A204.1 (cell line): ENCODE measurements at regions not wholly inside any gene's neighbourhood (a gene's known extent, or its start where the extent isn't known, plus 50 kb on each side); places are given as distances from the start of the nearest gene placed in this dataset.
A peak's percentile ranks its signal among the peaks of the same experiment; 100 is the strongest.
"Not testable (repeated sequence)": the region's sequence is repeated elsewhere in the genome, so short reads cannot be mapped to it uniquely, and the experiment has no call there.

Experiments
- FAIRE-seq: peaks from 2 replicates; lab custom pipeline; 2012; peaks lifted over from hg19 to GRCh38; lab: Jason Lieb, UNC

DNA sequence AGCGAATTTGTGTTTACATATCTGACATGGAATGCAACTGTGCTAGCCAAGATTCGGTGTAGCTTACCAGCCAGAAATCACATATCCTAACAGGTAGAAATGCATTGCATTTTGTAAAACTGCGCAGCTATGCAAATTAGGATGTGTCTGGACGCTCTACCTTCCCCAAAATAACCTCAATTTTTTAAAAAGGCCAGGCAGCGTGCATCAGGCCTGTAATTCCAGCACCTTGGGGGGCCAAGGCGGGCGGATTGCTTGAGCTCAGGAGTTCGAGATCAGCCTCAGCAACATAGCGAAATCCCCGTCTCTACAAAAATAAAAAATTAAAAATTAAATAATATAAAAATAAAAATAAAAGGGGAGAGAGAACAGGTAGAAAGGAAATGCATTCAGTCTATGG, 305.0 kb downstream of the TYW1 start:
- no peak for FAIRE-seq

DNA sequence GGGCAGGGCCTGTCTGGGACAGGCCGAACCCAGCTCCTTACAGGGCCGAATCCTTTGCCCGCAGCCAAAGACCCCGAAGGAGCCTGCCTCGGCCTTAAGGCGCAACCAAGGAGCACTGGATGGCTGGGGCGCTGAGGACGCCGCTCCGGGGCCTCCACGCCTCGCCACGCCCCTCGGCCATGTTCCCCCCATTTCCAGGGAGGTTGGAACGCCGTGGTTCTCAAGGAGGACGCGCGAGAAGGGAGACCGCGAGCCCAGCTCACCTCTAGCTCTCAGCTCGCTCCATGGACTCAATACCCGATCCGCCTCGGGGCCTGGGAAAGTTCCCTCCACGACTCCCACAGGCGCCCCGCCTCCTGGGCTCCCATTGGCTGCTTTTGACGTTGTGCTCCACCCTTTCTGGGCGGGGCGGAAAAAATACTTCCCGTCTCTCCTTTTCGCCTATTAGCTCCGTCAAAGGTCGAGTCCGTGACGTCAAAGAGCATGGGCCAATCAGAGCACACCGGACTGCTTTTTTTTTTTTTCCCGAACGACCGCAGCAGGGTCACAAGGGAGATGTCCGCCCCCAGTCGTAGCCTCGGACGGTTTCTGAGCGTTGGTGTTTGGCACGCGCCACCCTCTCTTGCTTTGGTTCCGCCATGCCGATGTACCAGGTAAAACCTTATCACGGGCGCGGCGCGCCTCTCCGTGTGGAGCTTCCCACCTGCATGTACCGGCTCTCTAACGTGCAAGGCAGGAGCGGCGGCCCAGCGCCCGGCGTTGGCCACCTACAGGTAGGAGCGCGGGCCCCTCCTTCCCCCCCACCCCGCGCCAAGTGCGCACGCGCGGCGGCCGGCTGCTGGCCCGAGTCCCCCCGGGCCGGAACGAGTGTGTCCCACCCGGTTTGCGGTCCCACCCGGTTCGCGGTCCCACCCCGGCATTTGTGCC, 305.7 kb downstream of the TYW1 start:
- peak; percentile 96 for FAIRE-seq

DNA sequence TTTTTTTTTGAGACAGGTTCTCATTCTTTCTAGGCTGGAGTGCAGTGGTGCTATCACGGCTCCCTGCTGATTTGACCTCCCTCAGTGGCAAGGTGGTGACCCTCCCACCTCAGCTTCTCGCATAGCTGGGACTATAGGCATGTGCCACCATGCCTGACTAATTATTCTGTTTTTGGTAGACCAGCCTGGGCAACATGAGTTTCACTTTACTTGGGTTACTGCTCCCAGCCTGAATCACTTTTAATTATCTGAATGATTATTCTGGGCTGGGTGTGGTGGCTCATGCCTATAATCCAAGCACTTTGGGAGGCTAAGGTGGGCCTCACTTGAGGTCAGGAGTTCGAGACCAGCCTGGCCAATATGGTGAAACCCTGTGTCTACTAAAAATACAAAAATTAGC, 308.2 kb downstream of the TYW1 start:
- not testable (repeated sequence) for FAIRE-seq

DNA sequence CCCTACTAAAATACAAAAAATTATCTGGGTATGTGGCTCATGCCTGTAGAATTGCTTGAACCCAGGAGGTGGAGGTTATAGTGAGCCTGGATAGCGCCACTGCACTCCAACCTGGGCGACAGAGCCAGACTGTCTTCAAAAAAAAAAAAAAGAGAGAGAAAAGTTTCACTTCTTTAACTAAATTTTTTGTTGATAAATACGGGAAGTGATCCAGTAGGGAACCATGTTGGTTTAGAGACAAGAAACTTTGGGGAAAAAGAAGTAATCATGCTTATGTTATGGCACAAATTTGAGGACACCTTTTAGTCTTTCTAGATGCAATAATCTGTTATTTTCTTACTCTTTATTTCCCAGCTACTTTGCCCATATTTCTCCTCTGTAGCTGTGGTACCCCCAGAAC, 309.7 kb downstream of the TYW1 start:
- no peak for FAIRE-seq

DNA sequence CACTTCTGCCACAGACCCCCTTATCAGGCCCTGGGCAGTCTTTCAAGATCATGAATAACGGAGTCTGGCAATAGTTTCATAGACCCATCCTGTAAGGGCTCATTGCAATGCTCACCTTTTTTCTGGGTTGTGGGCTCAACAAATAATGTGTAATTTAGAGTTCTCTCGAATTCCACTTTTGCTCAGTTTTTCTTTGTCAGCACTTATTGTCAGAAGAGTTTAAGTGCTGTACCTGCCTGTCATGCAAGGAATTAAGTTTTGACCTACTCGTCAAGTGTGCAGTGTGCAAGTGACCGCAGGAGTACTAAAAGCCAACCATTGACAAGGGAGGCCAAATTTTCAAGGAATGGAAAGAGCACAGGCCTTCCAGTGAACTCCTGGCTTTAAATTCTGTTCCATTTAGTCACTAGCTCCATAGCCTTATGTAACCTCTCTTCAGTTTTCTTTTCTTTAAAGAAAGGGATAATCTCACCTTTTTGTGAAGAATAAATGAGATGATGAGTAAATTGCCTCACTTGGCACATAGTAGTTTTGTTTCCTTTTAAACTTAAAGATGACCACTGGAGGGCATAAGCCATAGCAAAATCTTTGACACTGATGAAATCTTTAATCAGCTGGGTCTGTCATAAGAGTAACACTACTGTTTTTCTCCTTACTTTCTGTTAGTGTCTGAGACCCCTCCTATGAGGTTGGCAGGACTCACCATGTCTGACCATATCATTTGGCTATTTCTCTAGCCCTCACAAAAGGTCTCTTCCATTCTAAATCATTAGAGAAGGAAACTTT, 313.3 kb downstream of the TYW1 start:
- FAIRE-seq, result no peak

DNA sequence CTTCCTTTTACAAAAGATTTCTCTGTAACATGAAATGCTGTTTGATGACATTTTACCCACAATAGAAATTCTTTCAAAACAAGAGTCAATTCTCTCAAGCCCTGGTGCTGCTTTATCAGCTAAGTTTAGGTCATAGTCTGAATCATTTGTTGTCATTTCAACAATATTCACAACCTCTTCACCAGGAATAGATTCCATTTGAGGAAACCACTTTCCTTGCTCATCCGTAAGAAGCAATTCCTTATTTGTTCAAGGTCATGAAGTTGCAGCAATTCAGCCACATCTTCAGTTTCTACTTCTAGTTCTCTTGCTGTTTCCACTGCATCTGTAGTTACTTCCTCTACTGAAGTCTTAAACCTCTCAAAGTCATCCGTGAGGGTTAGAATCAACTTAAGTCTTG, 315.3 kb downstream of the TYW1 start:
- FAIRE-seq, result no peak

DNA sequence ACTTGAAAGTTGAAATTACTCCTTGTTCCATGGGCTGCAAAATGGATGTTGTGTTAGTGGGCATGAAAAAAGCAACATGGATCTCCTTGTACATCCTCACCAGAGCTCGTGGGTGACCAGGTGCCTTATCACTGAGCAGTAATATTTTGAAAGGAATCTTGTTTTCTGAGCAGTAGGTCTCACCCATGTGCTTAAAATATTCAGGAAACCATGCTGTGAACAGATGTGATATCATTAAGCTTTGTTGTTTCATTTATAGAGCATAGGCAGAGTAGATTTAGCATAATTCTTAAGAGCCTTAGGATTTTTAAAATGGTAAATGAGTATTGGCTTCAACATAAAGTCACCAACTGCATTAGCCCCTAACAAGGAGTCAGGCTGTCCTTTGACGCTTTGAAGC, 316.6 kb downstream of the TYW1 start:
- no peak for FAIRE-seq

DNA sequence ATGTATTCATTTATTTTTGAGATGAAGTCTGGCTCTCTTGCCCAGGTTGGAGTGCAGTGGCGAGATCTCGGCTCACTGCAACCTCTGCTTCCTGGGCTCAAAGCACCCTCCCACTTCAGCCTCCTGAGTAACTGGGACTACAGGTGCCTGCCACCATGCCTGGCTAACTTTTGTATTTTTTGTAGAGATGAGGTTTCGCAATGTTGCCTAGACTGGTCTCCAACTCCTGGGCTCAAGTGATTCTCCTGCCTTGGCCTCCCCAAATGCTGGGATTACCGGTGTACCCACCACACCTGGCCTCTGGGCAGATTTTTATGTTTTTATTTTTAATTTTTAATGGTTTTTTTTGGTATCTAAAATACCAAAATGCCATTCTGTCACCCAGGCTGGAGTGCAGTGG, 320.3 kb downstream of the TYW1 start:
- not testable (repeated sequence) for FAIRE-seq

DNA sequence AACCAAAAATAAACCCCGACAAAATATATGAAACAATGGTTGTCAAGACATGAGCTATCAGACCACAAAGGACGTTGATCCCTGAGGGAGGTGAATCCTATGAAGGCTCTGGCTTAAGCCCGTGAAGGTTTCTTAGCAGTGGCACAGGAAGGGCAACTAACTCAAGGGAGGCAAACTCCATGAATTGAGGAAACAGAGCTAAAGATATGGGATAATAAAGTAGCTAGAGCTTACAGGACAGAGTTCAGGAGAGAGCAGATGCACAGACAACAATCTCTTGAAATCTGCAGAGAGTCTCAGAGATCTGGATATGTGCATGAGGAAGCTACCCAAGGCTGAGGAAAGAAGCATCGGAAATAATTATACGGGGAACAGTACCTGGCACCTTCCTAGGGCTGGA, 331.6 kb downstream of the TYW1 start:
- not testable (repeated sequence) for FAIRE-seq

DNA sequence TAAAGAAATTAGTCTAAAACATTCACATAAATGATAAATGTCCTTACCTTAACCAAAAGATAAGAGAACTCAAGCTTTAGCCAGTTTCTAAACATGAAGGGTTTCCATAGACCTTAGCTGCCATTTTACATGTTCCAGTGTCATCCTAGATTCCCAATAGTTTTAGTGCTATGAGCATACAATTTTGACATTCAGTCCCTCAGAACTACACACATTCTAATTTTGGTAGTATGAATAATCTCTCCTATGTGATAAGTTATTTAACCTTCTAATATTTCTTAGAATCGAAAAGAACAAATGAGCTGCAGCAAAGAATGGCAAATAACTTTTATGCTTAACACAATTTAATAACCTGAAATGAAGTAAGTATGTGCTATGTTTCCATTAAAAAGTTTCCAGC, 338.5 kb downstream of the TYW1 start:
- peak; percentile 61 for FAIRE-seq

DNA sequence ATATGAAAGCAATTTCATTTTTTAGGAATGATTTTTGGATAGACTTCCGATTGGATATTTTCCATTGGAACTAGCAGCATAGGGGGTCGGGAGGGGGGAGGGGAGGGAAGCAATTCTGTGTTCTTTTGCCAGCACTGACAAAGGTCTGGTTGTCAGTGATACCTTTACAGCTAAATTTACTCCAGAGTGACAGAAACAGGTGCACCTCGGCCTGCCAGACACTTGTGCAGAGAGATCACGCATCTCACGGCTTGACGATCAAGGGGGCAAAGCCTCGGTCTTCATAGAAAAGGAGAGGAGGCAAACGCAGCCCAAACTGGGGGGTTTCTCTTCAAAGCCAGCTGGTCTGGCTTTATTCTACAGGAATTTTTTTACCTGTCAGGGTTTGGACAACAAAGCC, 339.0 kb downstream of the TYW1 start:
- not testable (repeated sequence) for FAIRE-seq

DNA sequence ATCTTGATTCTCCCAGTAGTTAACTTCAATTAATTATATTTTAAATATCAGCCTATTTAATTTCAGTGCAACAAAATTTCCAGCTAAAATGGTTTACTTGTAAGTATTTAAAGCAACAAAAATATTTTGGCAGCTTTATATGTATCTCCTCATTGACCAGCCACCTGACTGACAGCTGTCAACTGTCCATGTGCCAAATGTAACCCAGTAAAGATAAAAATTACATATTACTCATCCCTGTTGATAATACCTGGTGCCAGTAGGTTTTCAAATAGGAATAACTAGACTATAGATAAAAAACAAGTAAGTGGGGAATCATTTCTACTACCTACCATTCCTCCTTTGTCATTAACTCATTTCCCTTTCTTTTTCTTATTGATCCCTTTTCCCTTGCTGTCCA, 341.9 kb downstream of the TYW1 start:
- FAIRE-seq, result not testable (repeated sequence)

DNA sequence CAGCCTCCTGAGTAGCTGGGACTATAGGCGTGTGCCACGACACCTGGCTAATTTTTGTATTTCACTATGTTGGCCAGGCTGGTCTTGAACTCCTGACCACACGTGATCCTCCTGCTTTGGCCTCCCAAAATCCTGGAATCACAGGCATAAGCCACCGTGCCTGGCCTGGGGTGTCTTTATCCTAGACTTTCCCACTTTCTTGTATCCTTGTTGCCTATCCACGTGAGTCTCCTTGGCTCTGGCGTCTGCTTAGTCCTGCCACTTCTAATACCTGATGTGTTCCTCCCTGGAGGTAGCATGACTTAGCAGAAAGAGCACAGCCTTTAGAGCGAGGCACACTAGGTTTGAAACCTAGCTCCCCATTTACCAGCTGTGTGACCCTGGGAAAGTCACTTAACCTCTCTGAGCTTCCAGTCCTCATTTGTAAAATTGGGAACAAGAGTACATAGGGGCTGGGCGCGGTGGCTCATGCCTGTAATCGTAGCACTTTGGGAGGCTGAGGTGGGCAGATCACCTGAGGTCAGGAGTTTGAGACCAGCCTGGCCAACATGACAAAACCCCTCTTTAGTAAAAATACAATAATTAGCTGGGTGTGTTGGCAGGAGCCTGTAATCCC, 344.6 kb downstream of the TYW1 start:
- FAIRE-seq, result no peak

DNA sequence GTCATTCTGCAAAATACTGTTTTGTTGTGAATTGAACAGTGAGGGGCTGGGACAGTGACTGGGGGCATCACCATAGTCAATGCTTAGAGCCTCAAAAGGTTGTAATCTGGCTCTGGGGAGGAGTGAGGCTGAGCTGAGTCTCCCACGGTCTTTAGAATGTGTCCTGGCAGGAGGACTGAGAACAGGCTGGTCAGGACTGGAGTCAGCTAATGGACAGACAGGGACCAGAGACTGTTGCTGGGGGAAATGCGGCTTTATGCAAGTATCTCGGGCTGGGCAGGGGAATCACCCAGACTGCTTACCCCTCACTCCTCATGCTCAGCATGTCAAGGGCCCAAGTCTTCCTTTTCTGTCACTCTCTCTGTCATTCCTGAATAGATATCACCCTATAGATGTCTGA, 346.5 kb downstream of the TYW1 start:
- no peak for FAIRE-seq

DNA sequence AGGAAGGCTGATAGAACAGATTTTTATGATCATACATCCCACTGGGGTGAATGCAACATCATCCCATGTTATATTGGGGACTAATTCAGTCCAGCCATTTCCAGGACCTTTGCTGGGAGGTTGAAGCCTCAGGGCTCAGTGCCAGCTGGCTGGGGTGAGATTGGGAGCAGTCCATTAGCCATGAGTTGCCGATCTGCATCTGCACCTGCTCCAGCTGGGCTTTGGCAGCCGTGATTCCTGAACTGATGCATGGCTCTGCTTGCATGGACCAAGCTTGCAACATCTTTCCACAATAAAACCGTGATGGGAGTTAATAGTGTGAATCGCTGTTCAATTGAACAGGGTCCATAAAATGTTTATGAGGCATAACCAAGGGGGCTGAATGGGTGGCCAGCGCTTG, 346.9 kb downstream of the TYW1 start:
- no peak for FAIRE-seq

DNA sequence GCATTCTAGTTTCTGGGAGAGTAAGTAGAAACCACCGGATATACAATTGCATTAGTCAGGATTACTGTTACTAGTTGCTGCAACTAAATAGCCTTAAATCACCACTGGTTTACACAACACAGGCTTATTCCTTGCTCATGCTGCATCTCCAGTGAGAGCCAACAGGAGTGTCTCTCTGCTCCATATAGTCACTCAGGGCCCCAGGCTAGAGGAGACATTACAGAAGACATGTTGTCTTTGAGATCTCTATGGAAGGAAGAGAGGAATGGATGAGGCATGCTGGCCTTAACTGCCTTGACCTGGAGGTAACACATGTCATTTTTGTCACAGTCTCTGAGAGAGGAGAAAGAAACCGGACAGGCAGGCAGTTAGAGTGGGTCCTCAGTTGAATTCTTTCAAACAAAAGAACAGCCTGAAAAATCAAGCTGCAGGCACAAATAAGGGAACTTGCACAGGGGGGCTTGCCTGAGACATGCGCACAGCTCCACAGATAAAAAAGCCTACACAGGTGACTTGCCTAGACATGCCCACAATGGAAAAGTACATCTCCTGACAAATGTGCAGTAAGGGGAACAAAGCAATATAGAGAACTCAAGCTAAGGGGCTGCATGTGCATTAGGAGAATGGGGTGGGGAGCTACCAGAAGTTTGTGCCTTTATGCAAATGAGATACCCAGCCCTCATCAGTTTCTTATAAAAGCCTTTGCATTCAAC, 348.0 kb downstream of the TYW1 start:
- no peak for FAIRE-seq

DNA sequence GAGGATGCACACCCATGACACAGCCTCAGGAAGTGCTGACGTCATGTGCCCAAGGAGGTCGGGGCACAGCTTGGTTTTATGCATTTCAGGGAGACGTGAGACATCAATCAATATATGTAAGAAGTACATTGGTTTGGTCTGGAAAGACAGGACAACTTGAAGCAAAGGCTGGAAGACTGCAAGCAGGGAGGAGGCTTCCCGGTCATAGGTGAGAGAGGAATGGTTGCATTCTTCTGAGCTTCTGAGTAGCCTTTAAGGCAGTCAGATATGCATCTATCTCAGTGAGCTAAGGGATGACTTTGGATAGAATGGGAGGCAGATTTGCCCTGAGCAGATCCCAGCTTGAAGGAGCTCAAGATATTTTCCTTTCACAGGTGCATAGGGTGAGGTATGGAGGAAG, 349.5 kb downstream of the TYW1 start:
- no peak for FAIRE-seq

DNA sequence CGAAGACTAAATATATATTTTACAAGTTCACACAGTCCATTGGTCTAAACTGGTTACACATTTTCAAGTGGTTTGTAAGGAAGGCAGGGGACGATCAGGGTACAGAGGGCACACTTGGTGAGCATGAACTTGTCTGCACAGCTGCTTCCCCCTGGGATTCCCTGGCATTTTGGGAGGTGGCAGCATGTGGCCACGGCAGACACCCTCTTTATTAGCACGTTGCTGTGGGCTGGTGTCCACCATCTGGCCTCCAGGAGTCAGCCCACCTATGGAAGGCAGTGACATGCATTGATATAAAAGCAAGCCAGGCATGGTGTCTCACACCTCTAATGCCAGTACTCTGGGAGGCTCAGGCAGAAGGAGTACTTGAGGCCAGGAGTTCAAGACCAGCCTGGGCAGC, 350.2 kb downstream of the TYW1 start:
- FAIRE-seq, result no peak

DNA sequence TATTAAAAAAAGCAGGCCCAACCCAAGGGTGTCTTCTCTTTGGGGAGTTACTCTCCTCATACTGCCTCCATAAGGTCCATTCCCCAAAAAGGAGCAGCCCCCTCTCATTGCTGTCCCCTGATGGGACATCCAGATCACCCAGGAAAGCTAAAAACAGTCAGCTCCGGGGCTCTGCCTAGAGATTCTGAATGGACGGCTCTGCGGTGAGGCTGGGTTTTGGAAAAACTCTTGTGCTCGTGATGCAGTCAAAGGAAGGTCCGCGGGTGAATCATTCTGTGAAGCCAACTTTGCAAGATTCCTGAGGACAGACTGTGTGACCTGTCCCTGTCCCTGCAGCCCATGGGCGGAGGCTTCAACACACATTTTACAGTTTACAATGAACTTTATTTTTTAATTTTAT, 351.5 kb downstream of the TYW1 start:
- no peak for FAIRE-seq

DNA sequence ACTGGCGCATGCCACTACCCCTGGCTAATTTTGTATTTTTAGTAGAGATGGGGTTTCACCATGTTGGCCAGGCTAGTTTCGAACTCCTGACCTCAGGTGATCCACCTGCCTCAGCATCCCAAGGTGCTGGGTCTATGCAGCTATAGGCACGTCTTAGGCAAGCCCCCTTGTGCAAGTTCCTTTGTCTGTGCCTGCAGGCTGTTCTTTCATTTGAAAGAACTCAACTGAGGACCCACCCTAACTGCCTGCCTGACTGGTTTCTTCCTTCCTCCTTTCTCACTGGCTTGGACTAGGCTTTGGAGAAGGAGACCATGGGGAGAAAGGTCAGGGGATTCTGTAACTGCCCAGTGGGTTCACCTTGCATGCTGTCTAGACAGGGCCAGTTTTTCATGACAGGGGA, 361.0 kb downstream of the TYW1 start:
- not testable (repeated sequence) for FAIRE-seq

DNA sequence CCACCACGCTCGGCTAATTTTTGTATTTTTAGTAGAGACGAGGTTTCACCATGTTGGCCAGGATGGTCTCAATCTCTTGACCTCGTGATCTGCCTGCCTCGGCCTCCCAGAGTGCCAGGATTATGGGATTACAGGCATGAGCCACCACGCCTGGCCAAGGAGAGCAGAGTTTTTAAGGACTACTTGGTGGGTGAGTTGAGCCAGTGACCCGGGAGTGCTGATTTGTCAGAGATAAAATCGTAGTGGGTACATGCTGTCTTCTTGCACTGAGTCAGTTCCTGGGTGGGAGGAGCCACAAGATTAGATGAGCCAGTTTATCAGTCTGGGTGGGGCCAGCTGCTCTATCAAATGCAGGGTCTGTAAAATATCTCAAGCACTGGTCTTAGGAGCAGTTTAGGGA, 361.7 kb downstream of the TYW1 start:
- FAIRE-seq, result not testable (repeated sequence)

DNA sequence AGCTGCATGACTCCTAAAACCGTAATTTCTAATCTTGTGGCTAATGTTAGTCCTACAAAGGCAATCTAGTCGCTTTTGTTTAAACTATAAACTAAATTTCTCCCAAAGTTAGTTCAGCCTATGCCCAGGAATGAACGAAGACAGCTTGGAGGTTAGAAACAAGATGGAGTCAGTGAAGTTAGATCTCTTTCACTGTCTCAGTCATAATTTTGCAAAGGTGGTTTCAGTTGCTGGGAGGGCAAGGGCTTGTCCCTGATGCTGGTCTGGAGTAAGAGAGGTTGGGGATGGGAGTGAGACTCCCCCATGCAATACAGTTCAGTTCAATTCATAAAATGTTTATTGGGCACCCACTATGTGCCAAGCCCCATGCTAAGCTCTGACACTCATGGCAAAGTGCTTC, 362.1 kb downstream of the TYW1 start:
- not testable (repeated sequence) for FAIRE-seq
